ENCODE measurements at regions not wholly inside any gene's neighbourhood (a gene's known extent, or its start where the extent isn't known, plus 50 kb on each side); places are given as distances from the start of the nearest gene placed in this dataset.

DNA sequence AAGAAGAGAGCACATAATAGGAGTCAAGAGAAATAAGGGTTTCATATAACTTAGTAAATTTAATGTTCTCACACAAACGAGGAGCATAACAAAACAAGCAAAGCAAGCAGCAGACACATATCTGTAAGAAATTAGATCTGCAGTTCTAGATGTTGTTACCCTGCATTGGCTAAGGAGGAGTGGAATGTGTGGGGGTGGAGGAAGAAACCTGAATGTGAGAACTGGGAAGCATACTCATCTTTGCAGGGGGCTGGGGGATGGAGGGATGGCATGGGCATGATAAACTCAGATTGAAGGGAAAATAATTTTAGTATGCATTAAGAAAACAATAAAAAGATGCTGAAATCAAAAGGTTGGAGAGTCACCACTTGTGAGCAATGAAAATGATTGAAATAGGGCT, 255.0 kb downstream of the LIG4 start:
- POLR2A ChIA-PET: no interaction called here
- no peak overlapping the region for H3K27ac Mint-ChIP-seq (ENCODE audit: low read depth, unreplicated experiment)
- peaks cover 44% of the 10 kb centered on the region for H3K9me3 Mint-ChIP-seq (ENCODE audit: unreplicated experiment)
- TF ChIP-seq, protein P1, sequence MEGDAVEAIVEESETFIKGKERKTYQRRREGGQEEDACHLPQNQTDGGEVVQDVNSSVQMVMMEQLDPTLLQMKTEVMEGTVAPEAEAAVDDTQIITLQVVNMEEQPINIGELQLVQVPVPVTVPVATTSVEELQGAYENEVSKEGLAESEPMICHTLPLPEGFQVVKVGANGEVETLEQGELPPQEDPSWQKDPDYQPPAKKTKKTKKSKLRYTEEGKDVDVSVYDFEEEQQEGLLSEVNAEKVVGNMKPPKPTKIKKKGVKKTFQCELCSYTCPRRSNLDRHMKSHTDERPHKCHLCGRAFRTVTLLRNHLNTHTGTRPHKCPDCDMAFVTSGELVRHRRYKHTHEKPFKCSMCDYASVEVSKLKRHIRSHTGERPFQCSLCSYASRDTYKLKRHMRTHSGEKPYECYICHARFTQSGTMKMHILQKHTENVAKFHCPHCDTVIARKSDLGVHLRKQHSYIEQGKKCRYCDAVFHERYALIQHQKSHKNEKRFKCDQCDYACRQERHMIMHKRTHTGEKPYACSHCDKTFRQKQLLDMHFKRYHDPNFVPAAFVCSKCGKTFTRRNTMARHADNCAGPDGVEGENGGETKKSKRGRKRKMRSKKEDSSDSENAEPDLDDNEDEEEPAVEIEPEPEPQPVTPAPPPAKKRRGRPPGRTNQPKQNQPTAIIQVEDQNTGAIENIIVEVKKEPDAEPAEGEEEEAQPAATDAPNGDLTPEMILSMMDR (IDR thresholded peaks at IDR 0.05; ENCODE audit: unreplicated experiment): no peak
- no TSS peak for BruUV-seq (replicated peaks)
- no peak for DNase-seq (ENCODE audit: unreplicated experiment)
- intact Hi-C loops (cut with micrococcal nuclease): no loop called here
- H3K4me1 Mint-ChIP-seq (ENCODE audit: insufficient read depth, unreplicated experiment): no peaks in the 10 kb centered on the region
- CTCF ChIA-PET: no interaction called here
- no peaks in the 10 kb centered on the region for H3K36me3 Mint-ChIP-seq (ENCODE audit: insufficient read depth, unreplicated experiment)
- no peaks in the 10 kb centered on the region for H3K27me3 Mint-ChIP-seq (ENCODE audit: insufficient read depth, unreplicated experiment)
- no peak overlapping the region for H3K4me3 Mint-ChIP-seq (ENCODE audit: unreplicated experiment)

DNA sequence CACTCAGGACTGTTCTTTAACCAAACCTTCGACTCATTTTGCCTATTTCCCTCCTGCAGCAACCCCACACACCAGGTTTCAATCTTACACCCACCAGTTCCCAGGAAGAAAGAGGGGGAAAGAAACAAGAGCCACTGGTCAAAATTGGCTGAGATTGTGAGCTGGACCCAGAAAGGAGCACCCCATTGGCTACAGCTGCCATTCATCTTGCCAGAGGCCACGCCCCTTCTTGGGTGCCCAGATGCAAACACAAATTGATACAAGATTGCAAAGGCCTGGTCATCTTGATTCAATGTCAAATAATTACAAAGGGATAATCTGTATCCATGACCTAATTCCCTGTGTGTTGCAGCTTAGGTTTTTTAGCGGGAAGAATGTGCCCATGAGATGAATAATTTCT, 258.4 kb downstream of the LIG4 start:
- no peak for DNase-seq (ENCODE audit: unreplicated experiment)
- ChIA-PET POLR2A (no interaction called here), CTCF (no interaction called here)
- H3K36me3 Mint-ChIP-seq (ENCODE audit: insufficient read depth, unreplicated experiment): no peaks in the 10 kb centered on the region
- no peaks in the 10 kb centered on the region for H3K4me1 Mint-ChIP-seq (ENCODE audit: insufficient read depth, unreplicated experiment)
- no peak overlapping the region for H3K4me3 Mint-ChIP-seq (ENCODE audit: unreplicated experiment)
- intact Hi-C loops (cut with micrococcal nuclease): no loop called here
- TF ChIP-seq, protein P1 (IDR thresholded peaks at IDR 0.05; ENCODE audit: unreplicated experiment): no peak
- no TSS peak for BruUV-seq (replicated peaks)
- no peak overlapping the region for H3K27ac Mint-ChIP-seq (ENCODE audit: low read depth, unreplicated experiment)
- peaks cover 33% of the 10 kb centered on the region for H3K9me3 Mint-ChIP-seq (ENCODE audit: unreplicated experiment)
- no peaks in the 10 kb centered on the region for H3K27me3 Mint-ChIP-seq (ENCODE audit: insufficient read depth, unreplicated experiment)

DNA sequence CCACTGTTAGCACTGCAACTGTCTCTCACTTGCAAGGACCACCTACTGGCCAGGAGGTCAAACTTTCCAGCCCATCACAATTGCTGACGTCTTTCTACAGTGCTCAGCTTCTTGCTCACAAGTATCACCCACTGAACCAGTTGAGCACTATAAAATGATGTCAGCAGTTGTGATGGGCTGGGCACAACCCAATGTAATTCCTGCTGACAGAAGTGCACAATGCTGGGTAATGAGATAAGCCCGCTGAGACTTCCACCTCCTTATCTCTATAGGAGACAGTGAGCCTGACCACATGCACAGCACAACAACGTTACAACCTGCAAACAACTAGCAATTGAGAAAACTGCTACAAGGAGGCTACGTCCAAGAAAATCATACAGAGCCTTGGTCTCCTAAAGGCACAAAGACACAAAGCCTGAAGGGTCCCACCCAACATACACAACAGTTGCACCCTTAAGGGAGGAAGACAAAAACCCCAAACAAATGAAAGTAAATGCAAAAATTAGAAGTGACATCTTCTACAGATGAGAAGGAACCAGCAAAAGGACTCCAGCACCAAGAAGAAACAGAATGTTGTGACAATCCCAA, 273.2 kb downstream of the LIG4 start:
- ChIA-PET POLR2A (no interaction called here), CTCF (no interaction called here)
- no TSS peak for BruUV-seq (replicated peaks)
- Mint-ChIP-seq H3K4me3 (ENCODE audit: unreplicated experiment) (no peak overlapping the region), H3K4me1 (ENCODE audit: insufficient read depth, unreplicated experiment) (no peaks in the 10 kb centered on the region), H3K36me3 (ENCODE audit: insufficient read depth, unreplicated experiment) (no peaks in the 10 kb centered on the region), H3K27ac (ENCODE audit: low read depth, unreplicated experiment) (no peak overlapping the region), H3K9me3 (ENCODE audit: unreplicated experiment) (peaks cover 36% of the 10 kb centered on the region), H3K27me3 (ENCODE audit: insufficient read depth, unreplicated experiment) (no peaks in the 10 kb centered on the region)
- no peak for DNase-seq (ENCODE audit: unreplicated experiment)
- TF ChIP-seq, protein P1 (IDR thresholded peaks at IDR 0.05; ENCODE audit: unreplicated experiment): no peak
- intact Hi-C loops (cut with micrococcal nuclease): no loop called here

DNA sequence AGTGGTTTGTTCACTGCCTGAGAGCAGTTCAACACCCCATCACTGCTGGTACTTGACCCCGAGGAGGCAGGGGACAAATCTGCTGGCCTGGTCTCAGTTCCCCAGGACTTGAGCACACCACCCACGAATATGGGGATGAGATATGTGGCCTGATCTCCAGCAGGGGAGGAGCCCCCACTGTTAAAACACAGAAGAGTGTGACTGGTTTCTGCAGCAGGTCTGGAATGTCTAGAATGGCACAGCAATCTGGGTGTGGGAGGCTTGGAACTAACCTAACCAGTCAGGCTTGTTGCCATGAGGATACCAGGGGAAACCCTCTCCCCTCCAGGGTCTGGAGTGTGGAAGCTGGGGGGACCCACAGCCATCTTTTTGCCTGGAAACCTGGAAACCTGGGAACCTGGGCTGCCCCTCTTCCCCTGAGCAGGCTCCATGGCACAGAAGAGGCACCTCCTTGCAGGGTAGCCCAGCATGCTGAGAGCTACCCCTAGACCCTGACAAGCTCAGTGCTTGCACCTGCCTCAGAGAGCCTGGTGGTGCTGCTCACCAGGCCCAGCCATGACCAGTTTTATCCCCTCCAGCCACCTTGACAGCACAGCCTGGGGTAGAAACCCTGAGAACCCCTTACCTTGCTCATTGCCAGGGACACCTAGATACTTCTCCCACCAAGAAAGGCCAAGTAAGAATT, 273.8 kb downstream of the LIG4 start:
- H3K27ac Mint-ChIP-seq (ENCODE audit: low read depth, unreplicated experiment): no peak overlapping the region
- peaks cover 32% of the 10 kb centered on the region for H3K9me3 Mint-ChIP-seq (ENCODE audit: unreplicated experiment)
- no peak overlapping the region for H3K4me3 Mint-ChIP-seq (ENCODE audit: unreplicated experiment)
- H3K27me3 Mint-ChIP-seq (ENCODE audit: insufficient read depth, unreplicated experiment): no peaks in the 10 kb centered on the region
- no peak for DNase-seq (ENCODE audit: unreplicated experiment)
- POLR2A ChIA-PET: no interaction called here
- no peaks in the 10 kb centered on the region for H3K36me3 Mint-ChIP-seq (ENCODE audit: insufficient read depth, unreplicated experiment)
- no TSS peak for BruUV-seq (replicated peaks)
- CTCF ChIA-PET: no interaction called here
- TF ChIP-seq, protein P1 (IDR thresholded peaks at IDR 0.05; ENCODE audit: unreplicated experiment): no peak
- intact Hi-C loops (cut with micrococcal nuclease): no loop called here
- no peaks in the 10 kb centered on the region for H3K4me1 Mint-ChIP-seq (ENCODE audit: insufficient read depth, unreplicated experiment)

Measured in MCF 10A (cell line).